ENCODE measurements at regions not wholly inside any gene's neighbourhood (a gene's known extent, or its start where the extent isn't known, plus 50 kb on each side); places are given as distances from the start of the nearest gene placed in this dataset.

DNA sequence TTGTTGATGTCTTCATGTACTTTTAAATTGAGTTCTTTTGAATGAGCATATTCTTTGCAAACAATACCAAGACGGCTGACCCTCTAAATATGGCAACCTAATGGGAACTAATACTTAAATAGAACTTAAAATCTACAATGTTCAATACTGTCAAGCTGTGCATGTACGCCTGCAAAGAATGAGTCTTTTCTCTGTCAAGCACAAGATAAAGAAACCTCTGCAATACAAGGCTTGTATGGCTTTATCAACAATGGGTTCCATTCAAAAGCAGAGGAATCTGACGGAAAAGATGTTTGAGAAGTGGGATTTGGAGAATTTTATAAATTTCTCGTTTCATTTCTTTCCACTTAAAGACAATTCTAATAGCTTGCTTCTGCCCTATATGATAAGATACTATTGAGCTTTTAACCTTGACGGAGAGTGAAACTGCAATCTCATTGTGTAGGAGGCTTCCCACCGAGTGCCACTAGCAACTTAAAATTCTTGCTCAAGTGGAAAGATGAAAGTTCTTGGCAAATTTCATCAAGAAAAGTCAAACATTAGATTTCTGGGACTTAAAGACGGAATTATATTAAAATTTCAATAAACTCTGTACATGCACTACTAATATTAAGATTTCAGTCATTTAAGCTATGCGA lies 119.8 kb downstream of the RGS21 start:
- no peak for TF ChIP-seq POLR2A (IDR thresholded peaks at IDR 0.05)
- no peak for TF ChIP-seq CTCF (IDR thresholded peaks at IDR 0.05)
